PFSK-1 (cell line): ENCODE measurements at regions not wholly inside any gene's neighbourhood (a gene's known extent, or its start where the extent isn't known, plus 50 kb on each side); places are given as distances from the start of the nearest gene placed in this dataset.

ENCODE experiments used
- FOXP2 ChIP-seq: optimal IDR thresholded peaks from 2 replicates; pipeline ENCODE3; 2011; ENCODE audit warnings: borderline replicate concordance, control low read depth, inconsistent platforms; ENCODE audit not compliant: insufficient read depth; ENCODE audit errors: extremely low read length, extremely low read depth
- POLR2AphosphoS5 ChIP-seq: IDR thresholded peaks from 2 replicates; pipeline ENCODE4 v1.6.1; 2012; ENCODE audit warnings: low read depth, mild to moderate bottlenecking, control low read depth, low read length, moderate library complexity
- REST ChIP-seq, 2 experiments: IDR thresholded peaks; 2 replicates each; pipeline versions ENCODE4 v1.6.1 to v1.8.0; 2011 to 2012; ENCODE audit warnings: low read depth in 2 of 2, low read length in 2 of 2, control low read depth in 1 of 2, inconsistent platforms in 1 of 2, mild to moderate bottlenecking in 1 of 2, moderate library complexity in 1 of 2; ENCODE audit not compliant: insufficient read depth in 1 of 2
- SIN3A ChIP-seq: IDR thresholded peaks from 2 replicates; pipeline ENCODE4 v1.6.1; 2012; ENCODE audit warnings: mild to moderate bottlenecking, low read length, moderate library complexity, borderline replicate concordance; ENCODE audit not compliant: insufficient read depth
- TAF1 ChIP-seq: IDR thresholded peaks from 2 replicates; pipeline ENCODE4 v1.6.1; 2012; ENCODE audit warnings: low read length, control low read depth, borderline replicate concordance; ENCODE audit not compliant: insufficient read depth

GRCh38 chr20:1721687-1722512 is 64.3 kb upstream of the SIRPG start:
- TF ChIP-seq POLR2AphosphoS5 (no peak), REST (IDR thresholded peaks at IDR 0.05; ENCODE audit: insufficient read depth in 1 of 2, low read depth in 2 of 2, low read length in 2 of 2) (no peak), TAF1 (no peak), FOXP2 (no peak), SIN3A (no peak)

- no peak for TF ChIP-seq POLR2AphosphoS5
- TF ChIP-seq TAF1, result no peak
- no peak for TF ChIP-seq SIN3A
- no peak for TF ChIP-seq FOXP2
- no peak for TF ChIP-seq REST (IDR thresholded peaks at IDR 0.05; ENCODE audit: insufficient read depth in 1 of 2, low read depth in 2 of 2, low read length in 2 of 2)
Measured at GRCh38 chr20:1720845-1721475, 63.4 kb upstream of the SIRPG start.

GRCh38 chr20:1720226-1720625 is 62.6 kb upstream of the SIRPG start:
- no peak for TF ChIP-seq TAF1
- TF ChIP-seq POLR2AphosphoS5, result no peak

- no peak for TF ChIP-seq TAF1
- no peak for TF ChIP-seq REST (IDR thresholded peaks at IDR 0.05; ENCODE audit: insufficient read depth in 1 of 2, low read depth in 2 of 2, low read length in 2 of 2)
- no peak for TF ChIP-seq SIN3A
- TF ChIP-seq FOXP2, result no peak
- no peak for TF ChIP-seq POLR2AphosphoS5
Measured at GRCh38 chr20:1718604-1719384, 61.2 kb upstream of the SIRPG start.
